ENCODE measurements at regions not wholly inside any gene's neighbourhood (a gene's known extent, or its start where the extent isn't known, plus 50 kb on each side); places are given as distances from the start of the nearest gene placed in this dataset.

DNA sequence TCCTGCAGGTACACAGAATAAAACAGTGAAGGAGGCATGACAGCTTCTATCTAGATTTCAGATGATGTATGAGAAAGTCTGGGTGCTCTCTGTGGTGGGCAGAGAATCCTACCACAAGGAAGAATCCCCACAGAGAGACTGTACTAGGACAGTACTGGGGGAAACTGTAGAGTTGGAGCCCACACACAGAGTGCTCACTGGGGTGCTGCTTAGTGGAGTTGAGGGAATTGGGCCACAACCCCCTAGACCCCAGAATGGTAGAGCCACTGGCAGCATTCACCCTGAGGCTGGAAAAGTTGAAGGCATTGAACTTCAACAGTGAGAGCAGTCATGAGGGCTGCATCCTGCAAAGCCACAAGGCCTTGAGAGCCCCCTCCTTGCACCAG lies 62.2 kb upstream of the TNFRSF21 start:
- Histone ChIP-seq H3K79me2 (ENCODE audit: insufficient read depth) (no peaks in the 10 kb centered on the region), H3K4me2 (no peak overlapping the region), H3K4me3 (ENCODE audit: low read depth in 2 of 2, low read length in 1 of 2) (no peak overlapping the region), H3K36me3 (replicated peaks in 1 of 2; ENCODE audit: control insufficient read depth in 1 of 2, insufficient read depth in 2 of 2, low read length in 1 of 2) (no peaks in the 10 kb centered on the region), H2AFZ (ENCODE audit: low read depth) (no peak overlapping the region), H4K20me1 (ENCODE audit: insufficient read depth) (no peaks in the 10 kb centered on the region), H3K9ac (no peak overlapping the region), H3K9me2 (0 out of 2 replicates have a peak, but pooled peaks cover 2% of the 10 kb centered on the region), H3K9me3 (no peaks in the 10 kb centered on the region), H3F3A (replicated peaks; ENCODE audit: insufficient read depth) (no peaks in the 10 kb centered on the region), H3K27me3 (ENCODE audit: insufficient read depth) (peaks cover 5% of the 10 kb centered on the region; the same call in 1 of the 2 replicates), H3K27ac (ENCODE audit: low read depth in 2 of 2, low read length in 1 of 2) (no peak overlapping the region), H3K4me1 (ENCODE audit: control insufficient read depth in 1 of 2, insufficient read depth in 2 of 2, low read depth in 1 of 2, low read length in 1 of 2) (no peaks in the 10 kb centered on the region)
- DNase-seq: no peak
- ChIA-PET POLR2A (no interaction called here), CTCF (interaction anchor here (0.9 kb wide), 1 partner anchor 10 kb away, joined by 3 read pairs; no protein-coding TSS in a partner anchor)
- TF ChIP-seq POLR2AphosphoS5 (IDR thresholded peaks at IDR 0.05; ENCODE audit: low read depth, low read length): no peak
- TF ChIP-seq RCOR1 (IDR thresholded peaks at IDR 0.05; ENCODE audit: low read length): no peak

GRCh38 chr6:47372318-47372717 lies 62.6 kb upstream of the TNFRSF21 start:
- Histone ChIP-seq H3F3A (replicated peaks; ENCODE audit: insufficient read depth) (no peaks in the 10 kb centered on the region), H3K27ac (ENCODE audit: low read depth in 2 of 2, low read length in 1 of 2) (no peak overlapping the region), H3K79me2 (ENCODE audit: insufficient read depth) (no peaks in the 10 kb centered on the region), H3K9me2 (no peaks in the 10 kb centered on the region), H3K4me1 (ENCODE audit: control insufficient read depth in 1 of 2, insufficient read depth in 2 of 2, low read depth in 1 of 2, low read length in 1 of 2) (no peaks in the 10 kb centered on the region), H3K4me2 (no peak overlapping the region), H4K20me1 (ENCODE audit: insufficient read depth) (no peaks in the 10 kb centered on the region), H2AFZ (ENCODE audit: low read depth) (no peak overlapping the region), H3K9ac (no peak overlapping the region), H3K36me3 (replicated peaks in 1 of 2; ENCODE audit: control insufficient read depth in 1 of 2, insufficient read depth in 2 of 2, low read length in 1 of 2) (no peaks in the 10 kb centered on the region), H3K4me3 (ENCODE audit: low read depth in 2 of 2, low read length in 1 of 2) (no peak overlapping the region), H3K27me3 (ENCODE audit: insufficient read depth) (peaks cover 10% of the 10 kb centered on the region; the same call in 1 of the 2 replicates), H3K9me3 (no peaks in the 10 kb centered on the region)
- TF ChIP-seq NFIC (IDR thresholded peaks at IDR 0.05; ENCODE audit: borderline replicate concordance) (no peak), MEF2A (IDR thresholded peaks at IDR 0.05; ENCODE audit: borderline replicate concordance, low read depth) (no peak), YY1 (IDR thresholded peaks at IDR 0.05; ENCODE audit: low read depth) (no peak), RFX5 (IDR thresholded peaks at IDR 0.05; ENCODE audit: low read length) (no peak), FOXJ3 (CRISPR knock-in tag; IDR thresholded peaks at IDR 0.05) (no peak), TEAD4 (IDR thresholded peaks at IDR 0.05; ENCODE audit: borderline replicate concordance, insufficient read depth) (no peak), EP300 (IDR thresholded peaks at IDR 0.05; ENCODE audit: borderline replicate concordance in 1 of 2, low read depth in 1 of 2, low read length in 1 of 2) (no peak), EZH2phosphoT487 (IDR thresholded peaks at IDR 0.05; ENCODE audit: borderline replicate concordance, low read depth) (no peak), MAX (IDR thresholded peaks at IDR 0.05; ENCODE audit: low read depth) (no peak), RCOR1 (IDR thresholded peaks at IDR 0.05; ENCODE audit: low read length) (no peak), MXI1 (IDR thresholded peaks at IDR 0.05; ENCODE audit: low read depth, low read length) (no peak), SIN3A (IDR thresholded peaks at IDR 0.05; ENCODE audit: borderline replicate concordance, low read depth, low read length) (no peak), TCF12 (IDR thresholded peaks at IDR 0.05) (no peak), FOSL2 (IDR thresholded peaks at IDR 0.05; ENCODE audit: borderline replicate concordance, low read depth) (no peak), ELF1 (IDR thresholded peaks at IDR 0.05) (no peak), JUND (IDR thresholded peaks at IDR 0.05) (no peak)
- TF ChIP-seq, protein P1, sequence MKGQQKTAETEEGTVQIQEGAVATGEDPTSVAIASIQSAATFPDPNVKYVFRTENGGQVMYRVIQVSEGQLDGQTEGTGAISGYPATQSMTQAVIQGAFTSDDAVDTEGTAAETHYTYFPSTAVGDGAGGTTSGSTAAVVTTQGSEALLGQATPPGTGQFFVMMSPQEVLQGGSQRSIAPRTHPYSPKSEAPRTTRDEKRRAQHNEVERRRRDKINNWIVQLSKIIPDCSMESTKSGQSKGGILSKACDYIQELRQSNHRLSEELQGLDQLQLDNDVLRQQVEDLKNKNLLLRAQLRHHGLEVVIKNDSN (IDR thresholded peaks at IDR 0.05; ENCODE audit: borderline replicate concordance, low read depth): no peak
- TF ChIP-seq, protein P2, sequence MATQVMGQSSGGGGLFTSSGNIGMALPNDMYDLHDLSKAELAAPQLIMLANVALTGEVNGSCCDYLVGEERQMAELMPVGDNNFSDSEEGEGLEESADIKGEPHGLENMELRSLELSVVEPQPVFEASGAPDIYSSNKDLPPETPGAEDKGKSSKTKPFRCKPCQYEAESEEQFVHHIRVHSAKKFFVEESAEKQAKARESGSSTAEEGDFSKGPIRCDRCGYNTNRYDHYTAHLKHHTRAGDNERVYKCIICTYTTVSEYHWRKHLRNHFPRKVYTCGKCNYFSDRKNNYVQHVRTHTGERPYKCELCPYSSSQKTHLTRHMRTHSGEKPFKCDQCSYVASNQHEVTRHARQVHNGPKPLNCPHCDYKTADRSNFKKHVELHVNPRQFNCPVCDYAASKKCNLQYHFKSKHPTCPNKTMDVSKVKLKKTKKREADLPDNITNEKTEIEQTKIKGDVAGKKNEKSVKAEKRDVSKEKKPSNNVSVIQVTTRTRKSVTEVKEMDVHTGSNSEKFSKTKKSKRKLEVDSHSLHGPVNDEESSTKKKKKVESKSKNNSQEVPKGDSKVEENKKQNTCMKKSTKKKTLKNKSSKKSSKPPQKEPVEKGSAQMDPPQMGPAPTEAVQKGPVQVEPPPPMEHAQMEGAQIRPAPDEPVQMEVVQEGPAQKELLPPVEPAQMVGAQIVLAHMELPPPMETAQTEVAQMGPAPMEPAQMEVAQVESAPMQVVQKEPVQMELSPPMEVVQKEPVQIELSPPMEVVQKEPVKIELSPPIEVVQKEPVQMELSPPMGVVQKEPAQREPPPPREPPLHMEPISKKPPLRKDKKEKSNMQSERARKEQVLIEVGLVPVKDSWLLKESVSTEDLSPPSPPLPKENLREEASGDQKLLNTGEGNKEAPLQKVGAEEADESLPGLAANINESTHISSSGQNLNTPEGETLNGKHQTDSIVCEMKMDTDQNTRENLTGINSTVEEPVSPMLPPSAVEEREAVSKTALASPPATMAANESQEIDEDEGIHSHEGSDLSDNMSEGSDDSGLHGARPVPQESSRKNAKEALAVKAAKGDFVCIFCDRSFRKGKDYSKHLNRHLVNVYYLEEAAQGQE (IDR thresholded peaks at IDR 0.05; ENCODE audit: low read depth, low read length): no peak
- TF ChIP-seq, protein P3, sequence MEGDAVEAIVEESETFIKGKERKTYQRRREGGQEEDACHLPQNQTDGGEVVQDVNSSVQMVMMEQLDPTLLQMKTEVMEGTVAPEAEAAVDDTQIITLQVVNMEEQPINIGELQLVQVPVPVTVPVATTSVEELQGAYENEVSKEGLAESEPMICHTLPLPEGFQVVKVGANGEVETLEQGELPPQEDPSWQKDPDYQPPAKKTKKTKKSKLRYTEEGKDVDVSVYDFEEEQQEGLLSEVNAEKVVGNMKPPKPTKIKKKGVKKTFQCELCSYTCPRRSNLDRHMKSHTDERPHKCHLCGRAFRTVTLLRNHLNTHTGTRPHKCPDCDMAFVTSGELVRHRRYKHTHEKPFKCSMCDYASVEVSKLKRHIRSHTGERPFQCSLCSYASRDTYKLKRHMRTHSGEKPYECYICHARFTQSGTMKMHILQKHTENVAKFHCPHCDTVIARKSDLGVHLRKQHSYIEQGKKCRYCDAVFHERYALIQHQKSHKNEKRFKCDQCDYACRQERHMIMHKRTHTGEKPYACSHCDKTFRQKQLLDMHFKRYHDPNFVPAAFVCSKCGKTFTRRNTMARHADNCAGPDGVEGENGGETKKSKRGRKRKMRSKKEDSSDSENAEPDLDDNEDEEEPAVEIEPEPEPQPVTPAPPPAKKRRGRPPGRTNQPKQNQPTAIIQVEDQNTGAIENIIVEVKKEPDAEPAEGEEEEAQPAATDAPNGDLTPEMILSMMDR (IDR thresholded peaks at IDR 0.05): no peak
- DNase-seq: no peak
- ChIA-PET POLR2A (no interaction called here), CTCF (interaction anchor here (0.9 kb wide), 1 partner anchor 9 kb away, joined by 3 read pairs; no protein-coding TSS in a partner anchor)
- WGBS (ENCODE audit: low lambda C conversion rate): 0% methylated on average over 1 of the region's 1 CpG
